SHP77 (cell line): ENCODE measurements at regions not wholly inside any gene's neighbourhood (a gene's known extent, or its start where the extent isn't known, plus 50 kb on each side); places are given as distances from the start of the nearest gene placed in this dataset.

Source experiments
- DNase-seq, 2 experiments: peaks; one replicate each; lab custom pipeline; 2025; lab: John Stamatoyannopoulos, UW

GRCh38 chr4:152235718-152236117 lies 300.2 kb downstream of the FBXW7 start:
- no peak for DNase-seq

- no peak for DNase-seq
Measured at GRCh38 chr4:152234571-152234970, 301.3 kb downstream of the FBXW7 start.

GRCh38 chr4:152232271-152232670 lies 303.6 kb downstream of the FBXW7 start:
- DNase-seq = no peak

- no peak for DNase-seq
Measured at GRCh38 chr4:152229782-152230289, 306.1 kb downstream of the FBXW7 start.

GRCh38 chr4:152225680-152226079 lies 310.2 kb downstream of the FBXW7 start:
- no peak for DNase-seq

- DNase-seq = no peak
Measured at GRCh38 chr4:152224721-152225420, 311.0 kb downstream of the FBXW7 start.

- DNase-seq = no peak
Measured at GRCh38 chr4:152224223-152224622, 311.7 kb downstream of the FBXW7 start.

GRCh38 chr4:152223600-152223999 lies 312.3 kb downstream of the FBXW7 start:
- DNase-seq = no peak

- no peak for DNase-seq
Measured at GRCh38 chr4:152221816-152222516, 313.9 kb downstream of the FBXW7 start.

GRCh38 chr4:152220201-152220666 lies 315.7 kb downstream of the FBXW7 start:
- DNase-seq = no peak

- DNase-seq = no peak
Measured at GRCh38 chr4:152218576-152218975, 317.3 kb downstream of the FBXW7 start.

GRCh38 chr4:152217896-152218295 lies 318.0 kb downstream of the FBXW7 start:
- no peak for DNase-seq

- no peak for DNase-seq
Measured at GRCh38 chr4:152211936-152212653, 323.8 kb downstream of the FBXW7 start.

GRCh38 chr4:152209772-152210493 lies 326.0 kb downstream of the FBXW7 start:
- no peak for DNase-seq

GRCh38 chr4:152207378-152207720 lies 328.5 kb downstream of the FBXW7 start:
- no peak for DNase-seq

GRCh38 chr4:152206646-152207377 lies 329.1 kb downstream of the FBXW7 start:
- DNase-seq = no peak

GRCh38 chr4:152206185-152206584 lies 329.7 kb downstream of the FBXW7 start:
- no peak for DNase-seq

- DNase-seq = no peak
Measured at GRCh38 chr4:152202415-152202814, 333.5 kb downstream of the FBXW7 start.

GRCh38 chr4:152200511-152201333 lies 335.2 kb downstream of the FBXW7 start:
- no peak for DNase-seq

GRCh38 chr4:152197211-152197610 lies 338.7 kb downstream of the FBXW7 start:
- DNase-seq = no peak

GRCh38 chr4:152195888-152196287 lies 340.0 kb downstream of the FBXW7 start:
- no peak for DNase-seq
